T1000 (cell line): ENCODE measurements at regions not wholly inside any gene's neighbourhood (a gene's known extent, or its start where the extent isn't known, plus 50 kb on each side); places are given as distances from the start of the nearest gene placed in this dataset.
"Not testable (repeated sequence)": the region's sequence is repeated elsewhere in the genome, so short reads cannot be mapped to it uniquely, and the experiment has no call there.

Source experiments
- DNase-seq: peaks from one replicate; lab custom pipeline; 2025; ENCODE audit warnings: mixed read lengths; lab: John Stamatoyannopoulos, UW

- DNase-seq = not testable (repeated sequence)
Observed at GRCh38 chr15:26026671-26027070, 163.5 kb upstream of the ATP10A start.

DNA sequence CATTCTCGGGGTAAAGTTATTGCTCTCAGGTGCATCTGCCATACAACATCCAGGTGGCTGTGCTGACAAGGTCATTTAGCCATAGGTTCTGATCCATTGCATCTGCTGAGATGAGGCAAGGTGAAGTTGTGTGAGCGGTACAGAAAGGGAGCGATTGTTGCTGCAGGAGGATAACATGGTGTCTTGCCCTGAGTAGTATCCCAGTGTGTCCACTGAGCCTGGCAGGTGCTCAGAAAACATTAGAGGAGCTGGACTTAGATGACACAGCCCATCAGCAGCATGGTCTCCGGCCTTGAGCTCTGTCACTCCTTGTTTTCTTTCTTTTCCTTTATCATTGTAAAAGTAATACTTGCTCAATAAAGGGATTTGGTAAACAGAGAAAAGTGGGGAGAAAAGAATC, 161.1 kb upstream of the ATP10A start:
- DNase-seq = no peak

GRCh38 chr15:26023691-26024090, 160.6 kb upstream of the ATP10A start:
- DNase-seq = no peak

DNA sequence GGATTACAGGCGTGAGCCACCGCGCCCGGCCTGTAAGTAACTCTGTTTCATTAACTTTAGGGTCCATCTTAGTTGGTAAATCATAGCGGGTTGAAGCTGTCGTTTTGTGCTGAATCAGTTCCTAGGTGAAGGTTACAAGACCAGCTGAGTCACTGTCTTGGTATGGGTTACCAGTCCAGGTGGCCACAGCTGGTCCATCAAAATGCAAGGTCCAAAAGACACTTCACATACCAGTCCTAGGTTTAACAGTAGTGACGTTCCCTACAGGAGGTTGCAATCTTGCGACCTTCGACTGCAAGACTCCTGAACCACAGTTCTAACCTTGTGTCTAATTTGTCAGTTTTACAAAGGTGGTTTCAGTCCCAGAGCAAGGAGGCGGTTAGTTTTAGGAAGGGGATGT, 160.1 kb upstream of the ATP10A start:
- no peak for DNase-seq

DNA sequence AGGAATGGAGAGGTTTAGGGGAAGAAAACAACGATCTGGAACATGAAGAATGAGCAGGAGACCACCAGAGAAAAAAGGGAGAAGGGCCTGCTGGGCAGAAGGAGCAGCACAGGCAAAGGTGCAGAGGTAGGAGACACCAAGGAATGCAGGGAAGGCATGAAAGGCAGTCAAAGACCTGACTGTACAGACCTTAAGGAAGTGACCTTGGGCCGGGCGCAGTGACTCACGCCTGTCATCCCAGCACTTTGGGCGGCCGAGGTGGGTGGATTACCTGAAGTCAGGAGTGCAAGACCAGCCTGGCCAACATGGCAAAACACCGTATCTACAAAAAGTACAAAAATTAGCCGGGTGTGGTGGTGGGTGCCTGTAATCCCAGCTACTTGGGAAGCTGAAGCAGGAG, 157.7 kb upstream of the ATP10A start:
- DNase-seq = no peak

DNA sequence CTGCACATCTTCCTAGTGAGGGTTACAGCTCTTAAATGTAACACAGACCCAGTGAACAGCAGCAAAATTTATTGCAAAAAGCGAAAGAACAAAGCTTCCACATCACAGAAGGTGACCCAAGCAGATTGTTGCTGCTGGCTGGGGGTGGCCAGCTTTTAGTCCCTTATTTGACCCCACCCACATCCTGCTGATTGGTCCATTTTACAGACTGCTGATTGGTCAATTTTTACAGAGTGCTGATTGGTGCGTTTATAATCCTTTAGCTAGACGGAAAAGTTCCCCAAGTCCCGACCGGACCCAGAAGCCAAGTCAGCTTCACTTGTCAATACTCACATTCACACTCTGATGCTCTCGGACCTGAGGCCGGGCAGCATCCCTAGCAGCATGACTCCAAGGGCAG, 154.5 kb upstream of the ATP10A start:
- DNase-seq = no peak

GRCh38 chr15:26015516-26016075, 152.5 kb upstream of the ATP10A start:
- no peak for DNase-seq

- DNase-seq = no peak
Observed at GRCh38 chr15:26013981-26014380, 150.9 kb upstream of the ATP10A start.

DNA sequence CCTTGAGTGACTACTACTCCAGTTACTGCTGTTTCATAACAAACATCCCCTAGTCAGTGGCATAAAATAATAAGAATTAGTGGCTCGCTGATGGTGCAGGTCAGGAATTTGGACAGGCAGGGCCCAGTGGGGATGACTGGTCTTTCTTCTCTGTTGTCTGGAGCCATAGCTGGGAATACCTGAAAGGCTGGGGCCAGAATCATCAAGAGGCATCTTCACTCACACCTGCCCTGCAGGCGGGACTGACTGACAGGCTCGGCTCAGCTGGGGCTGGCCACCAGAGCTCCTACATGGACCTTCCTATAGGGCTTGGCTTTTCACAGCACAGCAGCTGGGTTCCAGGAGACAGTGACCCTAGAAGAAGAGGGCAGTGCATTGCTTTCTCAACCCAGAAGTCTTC, 148.8 kb upstream of the ATP10A start:
- DNase-seq = no peak

DNA sequence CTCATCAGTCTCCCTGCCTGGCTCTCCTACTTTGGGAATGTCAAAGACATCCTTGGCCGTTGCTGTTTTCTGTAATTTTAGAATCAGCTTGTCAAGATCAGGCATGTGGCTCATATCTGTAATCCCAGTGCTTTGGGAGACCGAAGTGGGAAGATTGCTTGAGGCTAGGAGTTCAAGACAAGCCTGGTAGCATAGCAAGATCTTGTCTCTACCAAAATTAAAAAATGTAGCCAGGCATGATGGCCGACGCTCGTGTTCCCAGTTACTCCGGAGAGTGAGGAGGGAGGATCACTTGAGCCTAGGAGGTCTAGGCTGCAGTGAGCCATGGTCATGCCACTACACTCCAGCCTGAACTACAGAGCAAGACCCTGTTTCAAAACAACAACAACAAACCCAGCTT, 144.0 kb upstream of the ATP10A start:
- DNase-seq = no peak

DNA sequence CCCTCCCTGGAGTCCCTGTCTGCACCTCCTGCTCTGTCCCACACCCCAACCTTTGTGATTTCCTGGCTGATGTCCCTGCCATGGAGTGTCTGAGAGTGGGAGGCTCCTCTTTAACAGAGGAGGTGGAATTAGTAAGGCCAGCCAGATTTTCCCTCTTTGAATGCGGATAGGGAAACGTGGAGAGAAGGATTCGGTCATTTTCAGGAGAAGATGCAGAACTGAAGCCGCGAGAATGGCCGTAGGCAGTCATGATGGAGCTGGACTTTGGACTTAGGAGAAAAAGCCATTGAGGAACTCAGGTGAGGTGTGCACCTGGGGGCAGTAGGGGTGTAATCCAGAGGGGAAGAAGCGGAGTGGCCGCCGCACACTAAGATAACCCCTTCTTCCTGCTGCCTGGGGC, 138.1 kb upstream of the ATP10A start:
- no peak for DNase-seq

GRCh38 chr15:25993506-25993905, 130.4 kb upstream of the ATP10A start:
- no peak for DNase-seq

DNA sequence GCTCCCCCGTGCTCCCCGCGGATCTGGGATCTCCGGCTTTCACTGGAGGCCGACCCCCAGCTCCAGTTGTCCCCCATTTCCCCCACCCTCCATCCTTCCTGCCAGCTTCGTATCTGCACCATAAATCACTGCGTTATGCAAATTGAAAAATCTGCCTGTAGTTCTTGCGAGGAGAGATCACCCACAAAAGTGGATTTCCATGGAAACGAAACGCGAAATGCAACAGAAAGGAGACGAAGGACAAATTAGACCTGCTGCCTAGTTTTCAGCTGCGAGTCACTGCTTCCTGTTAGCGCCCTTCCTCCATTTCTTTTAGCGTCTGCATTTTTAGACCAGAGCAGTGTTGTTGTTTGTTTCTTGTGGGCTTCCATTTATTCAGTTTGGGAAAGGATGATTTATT, 127.1 kb upstream of the ATP10A start:
- DNase-seq = no peak

DNA sequence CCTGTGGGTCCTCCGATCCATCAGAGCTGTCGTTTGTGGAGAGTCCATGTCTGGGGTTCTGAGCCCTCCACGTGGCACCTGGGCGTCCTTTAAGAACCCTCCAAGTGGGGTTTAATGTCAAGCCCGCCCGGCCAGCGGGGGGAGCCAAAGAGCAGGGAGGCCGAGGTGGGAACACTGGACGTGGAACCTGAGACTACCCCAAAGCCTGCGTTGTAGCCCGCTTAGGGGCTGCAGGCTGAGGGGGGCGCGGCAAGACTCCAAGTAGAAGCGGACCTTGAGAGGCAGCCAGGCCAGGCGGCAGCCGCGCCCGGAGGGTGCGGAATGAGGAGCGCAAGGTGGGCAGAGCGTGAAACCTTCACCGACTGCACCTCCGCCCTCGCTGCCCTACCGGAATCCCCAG, 126.2 kb upstream of the ATP10A start:
- no peak for DNase-seq

GRCh38 chr15:25988716-25989115, 125.6 kb upstream of the ATP10A start:
- not testable (repeated sequence) for DNase-seq

GRCh38 chr15:25987638-25988037, 124.5 kb upstream of the ATP10A start:
- no peak for DNase-seq

- DNase-seq = no peak
Observed at GRCh38 chr15:25985165-25985564, 122.0 kb upstream of the ATP10A start.

GRCh38 chr15:25982736-25983135, 119.6 kb upstream of the ATP10A start:
- no peak for DNase-seq

DNA sequence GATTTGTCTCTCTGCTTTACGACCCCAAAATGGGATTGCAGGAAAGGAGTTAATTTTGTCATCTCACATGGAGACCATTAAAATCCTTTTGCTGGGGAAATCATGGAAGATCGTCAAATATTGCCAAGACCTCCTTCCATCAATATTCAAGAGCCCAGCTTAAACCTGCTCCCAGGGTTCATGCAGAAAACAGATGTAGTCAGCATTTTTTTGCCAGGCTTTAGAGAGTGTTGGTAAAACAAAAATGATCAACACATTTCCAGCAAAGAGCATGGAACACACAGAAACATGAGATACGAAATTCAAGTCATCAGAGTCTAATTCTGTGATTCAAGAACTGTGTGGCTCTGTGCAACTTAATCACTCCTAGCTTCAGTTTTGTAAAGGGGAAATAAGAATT, 118.0 kb upstream of the ATP10A start:
- DNase-seq = no peak

- DNase-seq = no peak
Observed at GRCh38 chr15:25972141-25972675, 109.1 kb upstream of the ATP10A start.

GRCh38 chr15:25971053-25971452, 107.9 kb upstream of the ATP10A start:
- DNase-seq = no peak

- no peak for DNase-seq
Observed at GRCh38 chr15:25969886-25970285, 106.8 kb upstream of the ATP10A start.

DNA sequence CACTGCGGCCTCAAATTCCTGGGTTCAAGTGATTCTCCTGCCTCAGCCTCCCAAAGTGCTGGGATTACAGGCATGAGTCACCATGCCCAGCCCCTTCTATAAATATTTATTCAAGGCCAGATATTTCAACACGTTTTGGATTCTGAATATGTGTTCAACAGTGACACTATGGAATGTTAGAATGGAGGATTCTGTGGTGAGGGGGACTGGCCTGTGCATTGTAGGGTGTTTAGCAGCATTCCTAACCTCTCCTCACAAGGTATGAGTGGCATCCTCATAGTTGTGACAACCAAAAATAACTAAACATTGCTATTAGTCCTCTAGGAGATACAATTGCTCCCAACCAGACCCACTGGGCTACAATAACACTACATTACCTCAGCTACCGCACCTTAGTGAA, 104.0 kb upstream of the ATP10A start:
- DNase-seq = no peak

- DNase-seq = no peak
Observed at GRCh38 chr15:25965326-25965725, 102.2 kb upstream of the ATP10A start.

- no peak for DNase-seq
Observed at GRCh38 chr15:25960273-25960672, 97.1 kb upstream of the ATP10A start.
